Heart right ventricle (tissue), 16 donors: ENCODE measurements at regions not wholly inside any gene's neighbourhood (a gene's known extent, or its start where the extent isn't known, plus 50 kb on each side); places are given as distances from the start of the nearest gene placed in this dataset.

ENCODE experiments used
- ATAC-seq, 8 donors: fragments of 200-7000 bp; cut with Tn5 transposase; one replicate each; pipeline ENCODE4 v1.9.1; 2020; ENCODE audit warnings: mild to moderate bottlenecking in 8 of 8, moderate library complexity in 8 of 8, moderate number of reproducible peaks in 1 of 8
- DNase-seq, 2 donors: peaks; one replicate each; pipeline ENCODE4 v3.0.0-alpha.2; 2020
- H3K27ac ChIP-seq, 10 donors: fragments of 200-600 bp; sonication (generic) in 2 of 10; one replicate each; pipeline versions ENCODE4 v1.5.0 to v1.8.0; 2020 to 2022; ENCODE audit warnings: mild to moderate bottlenecking in 3 of 10
- H3K27me3 ChIP-seq, 7 donors: fragments of 200-600 bp; one replicate each; pipeline ENCODE4 v1.8.0; 2021 to 2022; ENCODE audit warnings: mild to moderate bottlenecking in 2 of 7
- H3K36me3 ChIP-seq, 9 donors: fragments of 200-600 bp; sonication (generic) in 1 of 9; one replicate each; pipeline versions ENCODE4 v1.5.0 to v1.8.0; 2020 to 2022; ENCODE audit warnings: mild to moderate bottlenecking in 2 of 9
- H3K4me1 ChIP-seq, 9 donors: fragments of 200-600 bp; sonication (generic) in 1 of 9; one replicate each; pipeline versions ENCODE4 v1.5.0 to v1.8.0; 2020 to 2022; ENCODE audit warnings: mild to moderate bottlenecking in 4 of 9
- H3K4me3 ChIP-seq, 10 donors: fragments of 200-600 bp; sonication (generic) in 2 of 10; one replicate each; pipeline versions ENCODE4 v1.5.0 to v1.8.0; 2020 to 2022; ENCODE audit warnings: mild to moderate bottlenecking in 7 of 10, moderate library complexity in 2 of 10
- H3K9me3 ChIP-seq, 11 donors: fragments of 200-600 bp in 10 of 11; sonication (generic) in 2 of 11; one replicate each; pipeline versions ENCODE4 v1.5.0 to v1.8.0; 2013 to 2022; ENCODE audit warnings: mild to moderate bottlenecking in 2 of 11, control low read depth in 1 of 11, moderate library complexity in 1 of 11
- WGBS, 2 donors: extraction: QIAGEN DNeasy Blood & Tissue Kit; methylation state at CpG; one replicate each; pipeline ENCODE4 v1.1.7; 2013; ENCODE audit warnings: inconsistent platforms in 1 of 2; 5-methylcytosine and 5-hydroxymethylcytosine counted together
- intact Hi-C, 10 donors: fragments of 100-400 bp; cut with DNase I; formaldehyde crosslinking; loops; one replicate each; pipeline versions ENCODE4 v1.11.1 to v1.14.2; 2022
- TF ChIP-seq, protein P1 (sequence below), 9 donors: fragments of 200-600 bp; sonication (generic) in 2 of 9; IDR thresholded peaks; one replicate each; pipeline versions ENCODE4 v1.5.0 to v1.8.0; 2021 to 2022; ENCODE audit warnings: antibody characterized with exemption in 9 of 9, mild to moderate bottlenecking in 5 of 9, moderate library complexity in 1 of 9
- donor health status: Arrhythmogenic right ventricular cardiomyopathy.
- donor health status: ischemic (EF 13 %, LVEDD 7.1; RV severe dilation, severe dysfunction).
- donor health status: healthy with polysubstance abuse.
- donor health status: DM: no; HTN: yes; CAD: no.
- donor health status: DM: no; HTN: no; CAD: no.
- donor health status: ischemic (EF 25% LVEDD 6.9; RV normal size, moderate dysfunction).
- donor health status: ischemic (EF 25% LVEDD 5.7; RV mildly dilated, moderate dysfunction).
- donor health status: healthy.
- donor health status: DM: yes; HTN: yes; CAD: no.
- donor health status: Ischemic cardiomyopathy.
- donor health status: ischemic (EF 35%, LVEDD 5.7; RV mildly dilated, moderate dysfunction).
- donor health status: nonischemic (EF 11% LVEDD 7.7; RV severe dilation, severe dysfunction).
- donor health status: DM: yes; HTN: yes; CAD: no.
- donor health status: PGD.
- donor health status: ischemic (EF 29% LVEDD 5.4; RV normal size, mild dysfunction).
- donor health status: nonischemic (EF 23%, LVEDD 6.1; RV moderate dilation, normal function).

DNA sequence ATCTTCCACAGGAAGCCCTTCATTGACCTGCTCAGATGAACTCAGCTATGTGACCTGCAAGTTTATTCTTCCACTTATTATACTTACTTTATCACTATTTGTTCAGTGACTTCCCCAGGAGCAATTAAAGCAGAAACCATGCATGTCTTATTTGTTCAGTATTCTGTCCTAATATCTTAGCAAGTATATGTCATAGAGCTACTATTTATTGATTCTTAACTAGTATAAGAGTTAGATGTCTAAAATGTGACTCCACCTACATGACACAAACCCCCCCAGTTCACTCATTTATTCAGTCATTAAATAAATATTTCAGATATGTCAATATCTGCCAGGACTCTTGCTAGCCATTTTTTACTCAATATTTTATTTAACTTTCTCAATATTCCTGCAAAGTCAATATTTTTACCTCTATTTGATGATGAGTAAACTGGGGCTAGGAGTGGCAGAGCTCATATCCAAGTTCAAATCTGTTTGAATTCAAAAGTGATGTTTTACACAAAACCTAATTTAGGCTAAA, 469.0 kb upstream of the USP24 start:
- no peak for ATAC-seq
- H3K27ac ChIP-seq: no peak overlapping the region
- intact Hi-C loops: no loop called here

DNA sequence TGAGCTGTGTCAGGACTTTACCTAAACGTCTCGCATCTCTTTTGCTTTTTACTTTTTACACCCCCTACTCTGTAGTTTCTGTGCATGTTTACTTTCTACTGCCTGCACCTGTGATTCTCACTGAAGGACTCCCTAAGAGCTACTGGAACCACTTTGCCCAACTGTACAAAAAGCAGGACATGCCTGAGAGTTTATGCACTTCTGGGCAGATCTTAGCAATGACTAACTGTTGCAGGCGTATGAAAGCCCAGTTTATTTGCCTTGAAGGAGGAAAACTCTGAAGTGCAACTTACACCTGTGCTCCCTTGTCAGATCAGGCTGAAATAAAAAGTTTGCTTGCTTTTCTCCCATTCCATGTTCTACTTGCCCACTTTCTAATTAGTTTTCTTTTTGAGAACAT, 467.0 kb upstream of the USP24 start:
- intact Hi-C loops: no loop called here

More for the DNA sequence above, 469.0 kb upstream of the USP24 start:
- no peak overlapping the region for H3K4me3 ChIP-seq
- no peak for DNase-seq
- no peaks in the 10 kb centered on the region for H3K4me1 ChIP-seq
- no peaks in the 10 kb centered on the region for H3K36me3 ChIP-seq
- TF ChIP-seq, protein P1, sequence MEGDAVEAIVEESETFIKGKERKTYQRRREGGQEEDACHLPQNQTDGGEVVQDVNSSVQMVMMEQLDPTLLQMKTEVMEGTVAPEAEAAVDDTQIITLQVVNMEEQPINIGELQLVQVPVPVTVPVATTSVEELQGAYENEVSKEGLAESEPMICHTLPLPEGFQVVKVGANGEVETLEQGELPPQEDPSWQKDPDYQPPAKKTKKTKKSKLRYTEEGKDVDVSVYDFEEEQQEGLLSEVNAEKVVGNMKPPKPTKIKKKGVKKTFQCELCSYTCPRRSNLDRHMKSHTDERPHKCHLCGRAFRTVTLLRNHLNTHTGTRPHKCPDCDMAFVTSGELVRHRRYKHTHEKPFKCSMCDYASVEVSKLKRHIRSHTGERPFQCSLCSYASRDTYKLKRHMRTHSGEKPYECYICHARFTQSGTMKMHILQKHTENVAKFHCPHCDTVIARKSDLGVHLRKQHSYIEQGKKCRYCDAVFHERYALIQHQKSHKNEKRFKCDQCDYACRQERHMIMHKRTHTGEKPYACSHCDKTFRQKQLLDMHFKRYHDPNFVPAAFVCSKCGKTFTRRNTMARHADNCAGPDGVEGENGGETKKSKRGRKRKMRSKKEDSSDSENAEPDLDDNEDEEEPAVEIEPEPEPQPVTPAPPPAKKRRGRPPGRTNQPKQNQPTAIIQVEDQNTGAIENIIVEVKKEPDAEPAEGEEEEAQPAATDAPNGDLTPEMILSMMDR (IDR thresholded peaks at IDR 0.05): no peak
- H3K27me3 ChIP-seq: no peaks in the 10 kb centered on the region
- H3K9me3 ChIP-seq: peaks cover 0 to 12% (median 0%) of the 10 kb centered on the region in 11 donors

DNA sequence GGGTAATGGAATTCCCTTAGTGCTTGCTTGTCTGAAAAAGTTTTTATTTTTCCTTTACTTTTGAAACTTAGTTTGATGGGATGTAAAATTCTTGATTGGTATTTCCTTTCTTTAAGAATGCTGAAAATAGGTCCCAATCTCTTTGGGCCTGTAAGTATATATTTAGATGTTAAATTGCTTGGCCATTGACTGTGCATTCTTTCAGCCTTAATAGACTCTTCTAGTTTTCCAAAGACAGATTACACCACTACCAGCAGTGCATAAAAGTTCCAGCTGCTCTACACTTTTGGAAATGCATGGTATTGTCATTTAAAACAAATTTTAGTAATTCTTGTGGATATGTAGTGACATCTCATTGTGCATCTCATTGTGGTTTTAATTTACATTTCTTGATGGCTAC, 464.8 kb upstream of the USP24 start:
- no peak for ATAC-seq
- intact Hi-C loops: no loop called here
- TF ChIP-seq, protein P1 (IDR thresholded peaks at IDR 0.05): no peak

More for the DNA sequence above, 467.0 kb upstream of the USP24 start:
- TF ChIP-seq, protein P1 (IDR thresholded peaks at IDR 0.05): no peak
- 95 to 99% methylated on average over 3 of the region's 3 CpGs for WGBS, 2 donors
- Histone ChIP-seq H3K9me3 (peaks cover 0 to 12% (median 0%) of the 10 kb centered on the region in 11 donors), H3K27me3 (no peaks in the 10 kb centered on the region), H3K36me3 (no peaks in the 10 kb centered on the region), H3K4me3 (no peak overlapping the region), H3K27ac (no peak overlapping the region), H3K4me1 (no peaks in the 10 kb centered on the region)
- no peak for DNase-seq
- no peak for ATAC-seq

DNA sequence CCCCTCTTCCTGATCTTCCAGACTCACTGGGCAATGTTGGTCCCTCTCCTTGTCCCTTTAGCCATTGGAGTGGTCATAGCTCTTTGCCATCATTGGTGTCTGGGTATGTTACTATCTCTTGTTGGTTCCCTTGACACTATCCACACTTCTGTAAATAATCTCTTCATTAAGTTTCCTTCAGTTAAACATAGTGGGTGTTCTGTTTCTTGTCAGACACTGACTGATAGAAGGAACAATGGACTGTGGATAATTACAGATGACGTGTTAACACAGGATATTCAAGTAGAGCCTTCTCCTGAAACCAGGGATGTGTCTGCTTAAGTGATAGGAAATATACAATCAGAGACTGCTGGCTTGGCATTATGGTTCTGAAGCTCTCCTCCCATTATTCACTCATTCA, 458.3 kb upstream of the USP24 start:
- WGBS, 2 donors: 46 to 65% methylated on average over 1 of the region's 1 CpG
- H3K4me3 ChIP-seq: no peak overlapping the region
- TF ChIP-seq, protein P1 (IDR thresholded peaks at IDR 0.05): no peak
- no peak overlapping the region for H3K27ac ChIP-seq
- H3K27me3 ChIP-seq: no peaks in the 10 kb centered on the region
- intact Hi-C loops: no loop called here
- peaks cover 0 to 22% (median 0%) of the 10 kb centered on the region in 9 donors for H3K4me1 ChIP-seq
- ATAC-seq: no peak
- no peaks in the 10 kb centered on the region for H3K36me3 ChIP-seq
- peaks cover 0 to 9% (median 0%) of the 10 kb centered on the region in 11 donors for H3K9me3 ChIP-seq
- DNase-seq: no peak

More for the DNA sequence above, 464.8 kb upstream of the USP24 start:
- DNase-seq: no peak
- no peaks in the 10 kb centered on the region for H3K4me1 ChIP-seq
- no peak overlapping the region for H3K27ac ChIP-seq
- no peaks in the 10 kb centered on the region for H3K36me3 ChIP-seq
- H3K4me3 ChIP-seq: no peak overlapping the region
- H3K9me3 ChIP-seq: peaks cover 0 to 21% (median 0%) of the 10 kb centered on the region in 11 donors
- no peaks in the 10 kb centered on the region for H3K27me3 ChIP-seq
